Right atrium auricular region (tissue), 2 donors: ENCODE measurements at regions not wholly inside any gene's neighbourhood (a gene's known extent, or its start where the extent isn't known, plus 50 kb on each side); places are given as distances from the start of the nearest gene placed in this dataset.

Experiments
- DNase-seq: peaks from one replicate; pipeline ENCODE4 v3.0.0-alpha.2; 2019; ENCODE audit warnings: low spot score
- H3K27ac ChIP-seq, 2 donors: fragments of 200-600 bp; sonication (generic); 1 replicate in 1 of 2; 2 replicates in 1 of 2; pipeline ENCODE4 v1.5.1; 2016 to 2019
- H3K27me3 ChIP-seq, 2 donors: fragments of 200-600 bp; sonication (generic); one replicate each; pipeline versions ENCODE4 v1.5.1 to v1.6.0; 2017 to 2019
- H3K36me3 ChIP-seq: fragments of 200-600 bp; sonication (generic); one replicate; pipeline ENCODE4 v1.5.1; 2016
- H3K4me1 ChIP-seq, 2 donors: fragments of 200-600 bp; sonication (generic); one replicate each; pipeline versions ENCODE4 v1.5.1 to v1.6.0; 2017 to 2019
- H3K4me3 ChIP-seq, 2 donors: fragments of 200-600 bp; sonication (generic); 1 replicate in 1 of 2; 2 replicates in 1 of 2; pipeline ENCODE4 v1.5.1; 2017 to 2019; ENCODE audit warnings: mild to moderate bottlenecking in 1 of 2, moderate library complexity in 1 of 2
- H3K9me3 ChIP-seq, 2 donors: fragments of 200-600 bp; sonication (generic); one replicate each; pipeline ENCODE4 v1.5.1; 2019
- CTCF ChIP-seq, 2 donors: fragments of 200-600 bp; sonication (generic); IDR thresholded peaks; one replicate each; pipeline ENCODE4 v1.5.1; 2019; ENCODE audit warnings: antibody characterized with exemption in 2 of 2

- H3K9me3 ChIP-seq: no peaks in the 10 kb centered on the region
- no peak for DNase-seq
- H3K4me3 ChIP-seq: no peak overlapping the region
- H3K27me3 ChIP-seq: no peaks in the 10 kb centered on the region
- no peak for TF ChIP-seq CTCF (IDR thresholded peaks at IDR 0.05)
- H3K27ac ChIP-seq: peak overlapping the region; percentile 21 to 31
- peaks cover 0 to 8% of the 10 kb centered on the region in 2 donors for H3K4me1 ChIP-seq
- no peaks in the 10 kb centered on the region for H3K36me3 ChIP-seq
These were observed 125.6 kb downstream of the ETS2 start for GRCh38 chr21:38931291-38931690.

DNA sequence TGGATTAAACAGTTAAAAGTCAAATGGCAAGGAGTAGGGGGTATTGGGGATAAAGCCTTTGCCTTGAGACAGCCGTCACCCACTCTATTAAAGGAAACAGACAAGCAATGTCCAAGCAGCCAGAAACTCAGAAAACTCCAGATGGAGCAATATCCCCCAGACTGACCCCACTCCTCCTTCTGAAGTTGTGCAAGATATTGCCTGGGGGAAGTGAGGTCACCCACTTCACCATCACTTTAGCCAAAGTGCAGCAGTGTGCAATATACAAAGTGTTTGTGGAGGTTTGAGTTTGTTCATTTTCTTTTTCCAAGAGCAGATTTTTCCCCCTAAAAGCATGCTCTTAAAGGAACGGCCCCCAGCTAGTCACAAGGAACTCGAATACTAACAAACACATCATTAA, 125.1 kb downstream of the ETS2 start:
- Histone ChIP-seq H3K27me3 (no peaks in the 10 kb centered on the region), H3K27ac (peak overlapping the region in 1 of 2 donors; percentile 43), H3K4me1 (peaks cover 0 to 13% of the 10 kb centered on the region in 2 donors), H3K36me3 (no peaks in the 10 kb centered on the region), H3K9me3 (no peaks in the 10 kb centered on the region), H3K4me3 (no peak overlapping the region)
- DNase-seq: peak; percentile 78
- TF ChIP-seq CTCF (IDR thresholded peaks at IDR 0.05): no peak

GRCh38 chr21:38930066-38930465, 124.3 kb downstream of the ETS2 start:
- Histone ChIP-seq H3K9me3 (no peaks in the 10 kb centered on the region), H3K27me3 (no peaks in the 10 kb centered on the region), H3K36me3 (no peaks in the 10 kb centered on the region), H3K27ac (peak overlapping the region; percentile 36 to 43), H3K4me3 (no peak overlapping the region), H3K4me1 (peaks cover 0 to 21% of the 10 kb centered on the region in 2 donors)
- DNase-seq: no peak
- no peak for TF ChIP-seq CTCF (IDR thresholded peaks at IDR 0.05)

DNA sequence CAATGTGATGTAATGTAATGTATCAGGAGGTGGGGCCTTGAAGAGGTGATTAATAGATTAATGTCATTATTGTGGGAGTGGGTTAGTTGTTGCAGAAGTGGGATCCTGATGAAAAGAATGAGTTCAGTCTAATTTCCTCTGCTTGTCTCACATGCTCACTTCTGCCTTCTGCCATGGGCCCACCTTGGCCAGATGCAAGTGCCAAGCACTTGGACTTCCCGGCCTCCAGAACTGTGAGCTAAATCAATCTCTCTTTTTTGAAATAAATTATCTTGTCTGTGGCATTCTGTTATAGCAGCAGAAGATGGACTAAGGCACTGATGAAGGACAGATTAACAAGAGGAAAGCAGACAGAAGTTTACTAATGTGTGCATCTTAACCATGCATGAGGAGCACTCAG, 123.9 kb downstream of the ETS2 start:
- H3K36me3 ChIP-seq: no peaks in the 10 kb centered on the region
- no peak overlapping the region for H3K4me3 ChIP-seq
- H3K27me3 ChIP-seq: no peaks in the 10 kb centered on the region
- peaks cover 0 to 21% of the 10 kb centered on the region in 2 donors for H3K4me1 ChIP-seq
- no peak overlapping the region for H3K27ac ChIP-seq
- TF ChIP-seq CTCF (IDR thresholded peaks at IDR 0.05): no peak
- H3K9me3 ChIP-seq: no peaks in the 10 kb centered on the region
- no peak for DNase-seq

GRCh38 chr21:38929142-38929541, 123.4 kb downstream of the ETS2 start:
- DNase-seq: no peak
- Histone ChIP-seq H3K4me1 (peaks cover 0 to 21% of the 10 kb centered on the region in 2 donors), H3K9me3 (no peaks in the 10 kb centered on the region), H3K36me3 (no peaks in the 10 kb centered on the region), H3K27me3 (no peaks in the 10 kb centered on the region), H3K4me3 (no peak overlapping the region), H3K27ac (no peak overlapping the region)
- no peak for TF ChIP-seq CTCF (IDR thresholded peaks at IDR 0.05)

- TF ChIP-seq CTCF (IDR thresholded peaks at IDR 0.05): no peak
- Histone ChIP-seq H3K4me3 (no peak overlapping the region), H3K27me3 (no peaks in the 10 kb centered on the region), H3K9me3 (no peaks in the 10 kb centered on the region), H3K27ac (no peak overlapping the region), H3K4me1 (peaks cover 0 to 21% of the 10 kb centered on the region in 2 donors), H3K36me3 (no peaks in the 10 kb centered on the region)
- DNase-seq: no peak
These were observed 122.0 kb downstream of the ETS2 start for GRCh38 chr21:38927776-38928175.
